Calu3 (cell line): ENCODE measurements at regions not wholly inside any gene's neighbourhood (a gene's known extent, or its start where the extent isn't known, plus 50 kb on each side); places are given as distances from the start of the nearest gene placed in this dataset.

ENCODE experiments used
- BruUV-seq: library from RNA; stranded (reverse); fragments of 400-500 nt; replicated peaks from 2 replicates; lab custom pipeline; 2021; lab: Mats Ljungman, UMichigan
- CTCF ChIA-PET: fragments of 300-600 bp; sonication (Branson Sonifier 250); formaldehyde crosslinking; loops from one replicate; lab custom pipeline; 2022; ENCODE audit warnings: antibody characterized with exemption; lab: Charles Lee
- DNase-seq: peaks from one replicate; pipeline ENCODE4 v3.0.0; 2022
- H3K27ac Mint-ChIP-seq: one replicate; pipeline ENCODE4 v1.8.0; 2022; ENCODE audit warnings: mixed read lengths; ENCODE audit not compliant: unreplicated experiment
- H3K27me3 Mint-ChIP-seq: one replicate; pipeline ENCODE4 v1.8.0; 2022; ENCODE audit warnings: mixed read lengths; ENCODE audit not compliant: unreplicated experiment
- H3K36me3 Mint-ChIP-seq: one replicate; pipeline ENCODE4 v1.8.0; 2022; ENCODE audit warnings: mild to moderate bottlenecking, moderate library complexity, mixed read lengths; ENCODE audit not compliant: insufficient read depth, unreplicated experiment
- H3K4me1 Mint-ChIP-seq: one replicate; pipeline ENCODE4 v1.8.0; 2022; ENCODE audit warnings: mild to moderate bottlenecking, low read depth, mixed read lengths; ENCODE audit not compliant: unreplicated experiment
- H3K4me3 Mint-ChIP-seq: one replicate; pipeline ENCODE4 v1.8.0; 2022; ENCODE audit warnings: mild to moderate bottlenecking, low read depth, moderate library complexity, mixed read lengths; ENCODE audit not compliant: unreplicated experiment
- H3K9me3 Mint-ChIP-seq: one replicate; pipeline ENCODE4 v1.8.0; 2022; ENCODE audit warnings: low read depth, mixed read lengths; ENCODE audit not compliant: unreplicated experiment
- CTCF ChIP-seq: fragments of 200-600 bp; IDR thresholded peaks from one replicate; pipeline ENCODE4 v1.8.0; 2022; ENCODE audit warnings: antibody characterized with exemption; ENCODE audit not compliant: unreplicated experiment
- intact Hi-C: fragments of 100-400 bp; cut with micrococcal nuclease; formaldehyde crosslinking; loops from one replicate; pipeline ENCODE4 v1.10.0; 2022; ENCODE audit not compliant: unreplicated experiment

- no peaks in the 10 kb centered on the region for H3K36me3 Mint-ChIP-seq
- no peak for TF ChIP-seq CTCF
- no peak overlapping the region for H3K4me3 Mint-ChIP-seq
- no peaks in the 10 kb centered on the region for H3K27me3 Mint-ChIP-seq
- CTCF ChIA-PET, result no interaction called here
- H3K9me3 Mint-ChIP-seq, result peaks cover 5% of the 10 kb centered on the region
- no peak overlapping the region for H3K27ac Mint-ChIP-seq
- no TSS peak for BruUV-seq
- intact Hi-C loops, result no loop called here
- DNase-seq, result no peak
- no peaks in the 10 kb centered on the region for H3K4me1 Mint-ChIP-seq
Measured at GRCh38 chr14:42654707-42655106, 1048.0 kb downstream of the LRFN5 start.

- BruUV-seq, result no TSS peak
- intact Hi-C loops, result no loop called here
- Mint-ChIP-seq H3K27me3 (no peaks in the 10 kb centered on the region), H3K4me1 (no peaks in the 10 kb centered on the region), H3K27ac (no peak overlapping the region), H3K4me3 (no peak overlapping the region), H3K36me3 (no peaks in the 10 kb centered on the region), H3K9me3 (peaks cover 2% of the 10 kb centered on the region)
- TF ChIP-seq CTCF, result no peak
- CTCF ChIA-PET, result no interaction called here
- DNase-seq, result no peak
Measured at GRCh38 chr14:42642787-42643186, 1036.1 kb downstream of the LRFN5 start.

GRCh38 chr14:42633504-42634095 is 1026.9 kb downstream of the LRFN5 start:
- Mint-ChIP-seq H3K36me3 (no peaks in the 10 kb centered on the region), H3K27ac (no peak overlapping the region), H3K4me1 (no peaks in the 10 kb centered on the region), H3K4me3 (no peak overlapping the region), H3K27me3 (no peaks in the 10 kb centered on the region), H3K9me3 (peaks cover 6% of the 10 kb centered on the region)
- DNase-seq, result no peak
- intact Hi-C loops, result no loop called here
- CTCF ChIA-PET, result interaction anchor here (0.6 kb wide), 1 partner anchor 11 kb away, joined by 3 read pairs; no protein-coding TSS in a partner anchor
- TF ChIP-seq CTCF, result no peak
- BruUV-seq, result no TSS peak

GRCh38 chr14:42629553-42629952 is 1022.9 kb downstream of the LRFN5 start:
- TF ChIP-seq CTCF, result no peak
- no peaks in the 10 kb centered on the region for H3K4me1 Mint-ChIP-seq
- no peak overlapping the region for H3K4me3 Mint-ChIP-seq
- H3K9me3 Mint-ChIP-seq, result peaks cover 6% of the 10 kb centered on the region
- CTCF ChIA-PET, result no interaction called here
- no peak for DNase-seq
- no peaks in the 10 kb centered on the region for H3K36me3 Mint-ChIP-seq
- H3K27ac Mint-ChIP-seq, result no peak overlapping the region
- H3K27me3 Mint-ChIP-seq, result no peaks in the 10 kb centered on the region
- no TSS peak for BruUV-seq
- intact Hi-C loops, result no loop called here
